Right lobe of liver (tissue), 6 donors: ENCODE measurements at regions not wholly inside any gene's neighbourhood (a gene's known extent, or its start where the extent isn't known, plus 50 kb on each side); places are given as distances from the start of the nearest gene placed in this dataset.

ENCODE experiments used
- ATAC-seq, 4 donors: fragments of 200-7000 bp; cut with Tn5 transposase; one replicate each; pipeline ENCODE4 v1.9.1; 2020; ENCODE audit warnings: mild to moderate bottlenecking in 4 of 4, moderate library complexity in 4 of 4
- DNase-seq, 3 donors: peaks; one replicate each; pipeline ENCODE4 v3.0.0-alpha.2; 2020
- H3K27ac ChIP-seq, 3 donors: fragments of 200-600 bp; one replicate each; pipeline ENCODE4 v1.8.0; 2022
- H3K27me3 ChIP-seq, 2 donors: fragments of 200-600 bp; one replicate each; pipeline ENCODE4 v1.8.0; 2022
- H3K36me3 ChIP-seq, 4 donors: fragments of 200-600 bp; sonication (generic) in 1 of 4; one replicate each; pipeline versions ENCODE4 v1.5.1 to v1.8.0; 2017 to 2022; ENCODE audit warnings: control low read depth in 1 of 4
- H3K4me1 ChIP-seq, 4 donors: fragments of 200-600 bp; sonication (generic) in 1 of 4; one replicate each; pipeline versions ENCODE4 v1.5.1 to v1.8.0; 2017 to 2022; ENCODE audit warnings: control low read depth in 1 of 4
- H3K4me3 ChIP-seq, 3 donors: fragments of 200-600 bp; one replicate each; pipeline ENCODE4 v1.8.0; 2022
- H3K9me3 ChIP-seq, 4 donors: fragments of 200-600 bp; sonication (generic) in 1 of 4; one replicate each; pipeline versions ENCODE4 v1.5.1 to v1.8.0; 2017 to 2022; ENCODE audit warnings: control low read depth in 1 of 4
- CTCF ChIP-seq, 4 donors: fragments of 200-600 bp in 3 of 4; fragments of 450-650 bp in 1 of 4; IDR thresholded peaks; one replicate each; pipeline versions ENCODE4 v1.5.1 to v1.8.0; 2016 to 2022; ENCODE audit warnings: antibody characterized with exemption in 4 of 4, mild to moderate bottlenecking in 2 of 4
- POLR2A ChIP-seq: fragments of 450-650 bp; IDR thresholded peaks from one replicate; pipeline ENCODE4 v1.6.1; 2017; ENCODE audit warnings: antibody characterized with exemption, mild to moderate bottlenecking
- WGBS: methylation state at CpG from one replicate; pipeline ENCODE4 v1.1.6; 2018; ENCODE audit warnings: low coverage, low lambda C conversion rate; ENCODE audit not compliant: insufficient coverage; ENCODE audit errors: missing lambda C conversion rate; 5-methylcytosine and 5-hydroxymethylcytosine counted together
- intact Hi-C, 2 donors: fragments of 100-400 bp; cut with DNase I; formaldehyde crosslinking; loops; one replicate each; pipeline versions ENCODE4 v1.11.2 to v1.14.1; 2022
- donor health status: DM: no; HTN: yes; CAD: no.
- donor health status: DM: no; HTN: no; CAD: no.
- donor health status: DM: no; HTN: no; CAD: no.
- donor health status: DM: no; HTN: yes; CAD: no.
- donor health status: DM: no; HTN: yes; CAD: no.

GRCh38 chr2:81598453-81598852 lies 1293.9 kb upstream of the LRRTM1 start:
- H3K4me3 ChIP-seq = no peak overlapping the region
- H3K9me3 ChIP-seq = no peaks in the 10 kb centered on the region
- intact Hi-C loops = no loop called here
- 56% methylated on average over 5 of the region's 5 CpGs for WGBS
- no peak for TF ChIP-seq POLR2A
- no peak for TF ChIP-seq CTCF (IDR thresholded peaks at IDR 0.05)
- H3K36me3 ChIP-seq = no peaks in the 10 kb centered on the region
- ATAC-seq (no peak), DNase-seq (no peak)
- H3K27me3 ChIP-seq = no peaks in the 10 kb centered on the region
- no peak overlapping the region for H3K27ac ChIP-seq
- no peaks in the 10 kb centered on the region for H3K4me1 ChIP-seq

- H3K9me3 ChIP-seq = no peaks in the 10 kb centered on the region
- intact Hi-C loops = no loop called here
- no peak for ATAC-seq
- H3K4me1 ChIP-seq = no peaks in the 10 kb centered on the region
- no peak for DNase-seq
- no peak overlapping the region for H3K4me3 ChIP-seq
- no peaks in the 10 kb centered on the region for H3K36me3 ChIP-seq
- no peak for TF ChIP-seq POLR2A
- TF ChIP-seq CTCF (IDR thresholded peaks at IDR 0.05) = no peak
- no peak overlapping the region for H3K27ac ChIP-seq
- 40% methylated on average over 1 of the region's 2 CpGs for WGBS
- H3K27me3 ChIP-seq = no peaks in the 10 kb centered on the region
Observed at GRCh38 chr2:81589406-81589805, 1284.9 kb upstream of the LRRTM1 start.

GRCh38 chr2:81583311-81584108 lies 1279.0 kb upstream of the LRRTM1 start:
- intact Hi-C loops = no loop called here
- Histone ChIP-seq H3K27me3 (no peaks in the 10 kb centered on the region), H3K4me1 (no peaks in the 10 kb centered on the region), H3K9me3 (no peaks in the 10 kb centered on the region), H3K36me3 (no peaks in the 10 kb centered on the region), H3K27ac (no peak overlapping the region), H3K4me3 (no peak overlapping the region)
- ATAC-seq (no peak), DNase-seq (peak in 2 of 3 donors; percentile 39 to 48)
- 66% methylated on average over 4 of the region's 20 CpGs for WGBS
- TF ChIP-seq CTCF (IDR thresholded peaks at IDR 0.05) (no peak), POLR2A (no peak)

- Histone ChIP-seq H3K4me3 (no peak overlapping the region), H3K36me3 (no peaks in the 10 kb centered on the region), H3K27ac (no peak overlapping the region), H3K27me3 (no peaks in the 10 kb centered on the region), H3K9me3 (no peaks in the 10 kb centered on the region), H3K4me1 (no peaks in the 10 kb centered on the region)
- ATAC-seq (no peak), DNase-seq (no peak)
- intact Hi-C loops = no loop called here
- 33% methylated on average over 2 of the region's 2 CpGs for WGBS
- TF ChIP-seq POLR2A (no peak), CTCF (IDR thresholded peaks at IDR 0.05) (no peak)
Observed at GRCh38 chr2:81576713-81577112, 1272.2 kb upstream of the LRRTM1 start.
